ENCODE measurements at regions not wholly inside any gene's neighbourhood (a gene's known extent, or its start where the extent isn't known, plus 50 kb on each side); places are given as distances from the start of the nearest gene placed in this dataset.

GRCh38 chr7:86931439-86931838 is 128.0 kb downstream of the ELAPOR2 start:
- H3K4me3 ChIP-seq (ENCODE audit: low read length), result no peak overlapping the region
- TF ChIP-seq CTCF (conservative IDR thresholded peaks at IDR 0.05; ENCODE audit: low read length), result no peak
- no peak for DNase-seq (ENCODE audit: low read depth)

GRCh38 chr7:86930554-86931307 is 128.7 kb downstream of the ELAPOR2 start:
- no peak overlapping the region for H3K4me3 ChIP-seq (ENCODE audit: low read length)
- DNase-seq (ENCODE audit: low read depth), result peak; percentile 30
- no peak for TF ChIP-seq CTCF (conservative IDR thresholded peaks at IDR 0.05; ENCODE audit: low read length)

GRCh38 chr7:86929293-86930109 is 130.0 kb downstream of the ELAPOR2 start:
- H3K4me3 ChIP-seq (ENCODE audit: low read length), result no peak overlapping the region
- no peak for DNase-seq (ENCODE audit: low read depth)
- no peak for TF ChIP-seq CTCF (conservative IDR thresholded peaks at IDR 0.05; ENCODE audit: low read length)

- DNase-seq (ENCODE audit: low read depth), result no peak
- no peak overlapping the region for H3K4me3 ChIP-seq (ENCODE audit: low read length)
- no peak for TF ChIP-seq CTCF (conservative IDR thresholded peaks at IDR 0.05; ENCODE audit: low read length)
Observed at GRCh38 chr7:86928308-86928707, 131.1 kb downstream of the ELAPOR2 start.

GRCh38 chr7:86926732-86927131 is 132.7 kb downstream of the ELAPOR2 start:
- DNase-seq (ENCODE audit: low read depth), result peak; percentile 73
- peak; percentile 88 for TF ChIP-seq CTCF (conservative IDR thresholded peaks at IDR 0.05; ENCODE audit: low read length)
- no peak overlapping the region for H3K4me3 ChIP-seq (ENCODE audit: low read length)

GRCh38 chr7:86925221-86925620 is 134.2 kb downstream of the ELAPOR2 start:
- DNase-seq (ENCODE audit: low read depth), result no peak
- H3K4me3 ChIP-seq (ENCODE audit: low read length), result no peak overlapping the region
- no peak for TF ChIP-seq CTCF (conservative IDR thresholded peaks at IDR 0.05; ENCODE audit: low read length)

GRCh38 chr7:86923527-86923926 is 135.9 kb downstream of the ELAPOR2 start:
- no peak for TF ChIP-seq CTCF (conservative IDR thresholded peaks at IDR 0.05; ENCODE audit: low read length)
- DNase-seq (ENCODE audit: low read depth), result no peak
- H3K4me3 ChIP-seq (ENCODE audit: low read length), result no peak overlapping the region
